Endothelial cell of umbilical vein (primary cell): ENCODE measurements at regions not wholly inside any gene's neighbourhood (a gene's known extent, or its start where the extent isn't known, plus 50 kb on each side); places are given as distances from the start of the nearest gene placed in this dataset.

Experiments used
- EZH2 ChIP-seq: IDR thresholded peaks from 2 replicates; pipeline ENCODE4 v1.6.1; 2012; ENCODE audit warnings: borderline replicate concordance, low read depth, mild to moderate bottlenecking, moderate library complexity, low read length, inconsistent platforms; ENCODE audit not compliant: severe bottlenecking
- FOS ChIP-seq: IDR thresholded peaks from 2 replicates; pipeline ENCODE4 v1.6.1; 2011; ENCODE audit warnings: mild to moderate bottlenecking, low read length, moderate library complexity, borderline replicate concordance; ENCODE audit not compliant: insufficient read depth
- GATA2 ChIP-seq: IDR thresholded peaks from 2 replicates; pipeline ENCODE4 v1.7.0; 2011; ENCODE audit warnings: low read depth, mild to moderate bottlenecking, moderate library complexity, mixed read lengths, low read length; ENCODE audit not compliant: insufficient read length, insufficient read depth
- JUN ChIP-seq: IDR thresholded peaks from 2 replicates; pipeline ENCODE4 v1.6.1; 2011; ENCODE audit warnings: borderline replicate concordance, low read depth; ENCODE audit not compliant: insufficient read length, insufficient read depth
- MYC ChIP-seq: IDR thresholded peaks from one replicate; pipeline ENCODE4 v1.6.1; 2011; ENCODE audit warnings: mild to moderate bottlenecking, low read depth, low read length
- POLR2A ChIP-seq: IDR thresholded peaks from 2 replicates; pipeline ENCODE4 v1.6.1; 2012; ENCODE audit warnings: low read depth, mild to moderate bottlenecking, control low read depth, low read length
- POLR2AphosphoS5 ChIP-seq: IDR thresholded peaks from 2 replicates; pipeline ENCODE4 v1.6.1; 2012; ENCODE audit warnings: low read depth, mild to moderate bottlenecking, control low read depth, low read length, moderate library complexity; ENCODE audit not compliant: insufficient read depth
- TF ChIP-seq, protein P1 (sequence below), 2 donors: IDR thresholded peaks; 1 replicate in 1 of 2; 2 replicates in 1 of 2; pipeline ENCODE4 v1.5.1; 2011; ENCODE audit warnings: low read length in 2 of 2, mild to moderate bottlenecking in 2 of 2, moderate library complexity in 2 of 2, control low read depth in 1 of 2, inconsistent platforms in 1 of 2, low read depth in 1 of 2; ENCODE audit not compliant: insufficient read depth in 1 of 2; ENCODE audit errors: extremely low read depth in 1 of 2
- TF ChIP-seq, protein P2 (sequence below): IDR thresholded peaks from 2 replicates; pipeline ENCODE4 v1.6.1; 2011; ENCODE audit not compliant: insufficient read depth, insufficient read length

DNA sequence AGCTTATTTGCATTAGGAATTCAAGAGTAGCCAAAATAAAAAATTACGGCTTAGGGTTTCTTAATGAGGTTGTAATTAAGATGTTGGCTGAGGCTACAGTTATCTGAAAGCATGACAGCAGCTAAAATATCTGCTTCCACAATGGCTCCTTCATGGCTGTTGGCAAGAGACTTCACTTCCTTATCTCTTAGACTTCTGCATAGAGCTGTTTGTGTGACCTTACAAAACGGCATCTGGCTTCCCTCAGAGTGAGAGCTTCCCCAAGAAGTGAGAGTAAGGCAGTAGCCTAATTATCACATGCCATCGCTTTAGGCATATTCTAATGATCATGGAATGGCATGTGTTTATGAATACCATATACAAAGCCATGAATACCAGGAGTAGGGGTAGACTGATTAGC, 57.6 kb downstream of the CCDC59 start:
- TF ChIP-seq POLR2A (no peak), POLR2AphosphoS5 (no peak), JUN (no peak), MYC (no peak), EZH2 (no peak), GATA2 (no peak), FOS (no peak)
- TF ChIP-seq, protein P1, sequence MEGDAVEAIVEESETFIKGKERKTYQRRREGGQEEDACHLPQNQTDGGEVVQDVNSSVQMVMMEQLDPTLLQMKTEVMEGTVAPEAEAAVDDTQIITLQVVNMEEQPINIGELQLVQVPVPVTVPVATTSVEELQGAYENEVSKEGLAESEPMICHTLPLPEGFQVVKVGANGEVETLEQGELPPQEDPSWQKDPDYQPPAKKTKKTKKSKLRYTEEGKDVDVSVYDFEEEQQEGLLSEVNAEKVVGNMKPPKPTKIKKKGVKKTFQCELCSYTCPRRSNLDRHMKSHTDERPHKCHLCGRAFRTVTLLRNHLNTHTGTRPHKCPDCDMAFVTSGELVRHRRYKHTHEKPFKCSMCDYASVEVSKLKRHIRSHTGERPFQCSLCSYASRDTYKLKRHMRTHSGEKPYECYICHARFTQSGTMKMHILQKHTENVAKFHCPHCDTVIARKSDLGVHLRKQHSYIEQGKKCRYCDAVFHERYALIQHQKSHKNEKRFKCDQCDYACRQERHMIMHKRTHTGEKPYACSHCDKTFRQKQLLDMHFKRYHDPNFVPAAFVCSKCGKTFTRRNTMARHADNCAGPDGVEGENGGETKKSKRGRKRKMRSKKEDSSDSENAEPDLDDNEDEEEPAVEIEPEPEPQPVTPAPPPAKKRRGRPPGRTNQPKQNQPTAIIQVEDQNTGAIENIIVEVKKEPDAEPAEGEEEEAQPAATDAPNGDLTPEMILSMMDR (IDR thresholded peaks at IDR 0.05; ENCODE audit: extremely low read depth in 1 of 2, insufficient read depth in 1 of 2, low read depth in 1 of 2, low read length in 2 of 2) = no peak
- TF ChIP-seq, protein P2, sequence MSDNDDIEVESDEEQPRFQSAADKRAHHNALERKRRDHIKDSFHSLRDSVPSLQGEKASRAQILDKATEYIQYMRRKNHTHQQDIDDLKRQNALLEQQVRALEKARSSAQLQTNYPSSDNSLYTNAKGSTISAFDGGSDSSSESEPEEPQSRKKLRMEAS = no peak
